K562 (cell line): ENCODE measurements at regions not wholly inside any gene's neighbourhood (a gene's known extent, or its start where the extent isn't known, plus 50 kb on each side); places are given as distances from the start of the nearest gene placed in this dataset.

ENCODE experiments used
- ATAC-seq: fragments of 200-7000 bp; cut with Tn5 transposase; 3 replicates; pipeline ENCODE4 v1.9.1; 2020; ENCODE audit warnings: moderate library complexity
- BruUV-seq: library from RNA; stranded (reverse); fragments of 400-500 nt; replicated peaks from 2 replicates; lab custom pipeline; 2021; lab: Mats Ljungman, UMichigan
- CTCF ChIA-PET: fragments of 300-600 bp; formaldehyde crosslinking; extraction: SDS; loops from one replicate; lab custom pipeline; 2021; ENCODE audit warnings: low intra/inter-chr PET ratio; lab: Yijun Ruan, JAX
- POLR2A ChIA-PET: fragments of 300-600, 350-650 bp; sonication (Branson Sonifier 250); formaldehyde crosslinking; extraction: SDS; loops from one replicate; lab custom pipeline; 2021; ENCODE audit warnings: antibody characterized with exemption, inconsistent platforms; lab: Yijun Ruan, JAX
- DNase-seq, 4 experiments: peaks; one replicate each; pipeline versions ENCODE4 v3.0.0 to v3.0.0-alpha.2; 2011 to 2018; ENCODE audit warnings: low spot score in 3 of 4, mixed read lengths in 3 of 4; ENCODE audit errors: extremely low read depth in 1 of 4
- FAIRE-seq: peaks from 2 replicates; lab custom pipeline; 2011; peaks lifted over from hg19 to GRCh38; lab: Jason Lieb, UNC
- H2AFZ ChIP-seq: 2 replicates; pipeline ENCODE4 v1.6.0; 2011; ENCODE audit warnings: low read depth, low read length, control low read depth, inconsistent platforms
- H3K27ac ChIP-seq: fragments of 200-600 bp; 3 replicates; pipeline ENCODE4 v1.8.0; 2011; ENCODE audit warnings: low read depth, mild to moderate bottlenecking, control low read depth, inconsistent platforms, low read length, moderate library complexity, mixed read lengths; ENCODE audit errors: extremely low read depth
- H3K27me3 ChIP-seq, 2 experiments: fragments of 300-600 bp in 1 of 2; 2 replicates in 1 of 2; 3 replicates in 1 of 2; pipeline versions ENCODE4 v1.6.0 to v1.8.0; 2011; ENCODE audit warnings: inconsistent platforms in 2 of 2, low read length in 2 of 2, mild to moderate bottlenecking in 1 of 2, mixed read lengths in 1 of 2, moderate library complexity in 1 of 2; ENCODE audit not compliant: control insufficient read depth in 2 of 2, insufficient read depth in 2 of 2
- H3K36me3 ChIP-seq: fragments of 300-600 bp; 3 replicates; pipeline ENCODE4 v1.8.0; 2011; ENCODE audit warnings: mild to moderate bottlenecking, low read length, inconsistent platforms; ENCODE audit not compliant: control insufficient read depth, insufficient read depth
- H3K4me1 ChIP-seq, 2 experiments: fragments of 200-600 bp in 1 of 2; replicated peaks in 1 of 2; 2 replicates in 1 of 2; 3 replicates in 1 of 2; pipeline versions ENCODE4 v1.5.1 to v1.8.0; 2011; ENCODE audit warnings: inconsistent platforms in 2 of 2, low read length in 2 of 2, mild to moderate bottlenecking in 1 of 2, mixed read lengths in 1 of 2, moderate library complexity in 1 of 2; ENCODE audit not compliant: control insufficient read depth in 2 of 2, insufficient read depth in 2 of 2
- H3K4me2 ChIP-seq: 2 replicates; pipeline ENCODE4 v1.6.1; 2011; ENCODE audit warnings: low read length, control low read depth, inconsistent platforms, mixed read lengths; ENCODE audit not compliant: insufficient read depth
- H3K4me3 ChIP-seq: fragments of 200-600 bp; sonication (generic), shearing (Covaris generic); 2 replicates; pipeline ENCODE4 v1.5.1; 2016; ENCODE audit warnings: control low read depth, inconsistent platforms
- H3K79me2 ChIP-seq: fragments of 200-600 bp; 3 replicates; pipeline ENCODE4 v1.8.0; 2011; ENCODE audit warnings: low read length, inconsistent platforms; ENCODE audit not compliant: control insufficient read depth, insufficient read depth
- H3K9ac ChIP-seq, 2 experiments: 2 replicates each; pipeline versions ENCODE4 v1.6.0 to v1.6.1; 2011; ENCODE audit warnings: low read depth in 2 of 2, low read length in 2 of 2, control low read depth in 1 of 2, inconsistent platforms in 1 of 2, mild to moderate bottlenecking in 1 of 2, mixed read lengths in 1 of 2; ENCODE audit not compliant: insufficient read depth in 1 of 2
- H3K9me1 ChIP-seq: one replicate; pipeline ENCODE4 v1.6.0; 2011; ENCODE audit warnings: inconsistent platforms, mild to moderate bottlenecking, low read length, moderate library complexity; ENCODE audit not compliant: control insufficient read depth, insufficient read depth
- H3K9me3 ChIP-seq: replicated peaks from 2 replicates; pipeline ENCODE4 v1.5.1; 2011; ENCODE audit warnings: low read depth, low read length, inconsistent platforms; ENCODE audit not compliant: control insufficient read depth, insufficient read depth
- H4K20me1 ChIP-seq: replicated peaks from 2 replicates; pipeline ENCODE4 v1.6.1; 2011; ENCODE audit warnings: low read length, inconsistent platforms, mixed read lengths; ENCODE audit not compliant: control insufficient read depth, insufficient read depth
- CBFB ChIP-seq: sonication (generic); formaldehyde crosslinking; IDR thresholded peaks from 2 replicates; pipeline ENCODE4 v1.4.0; 2020; ENCODE audit warnings: mild to moderate bottlenecking, missing genetic modification reagents
- CEBPG ChIP-seq, 3 experiments: fragments of 200-800 bp in 1 of 3; sonication (Bioruptor generic) in 1 of 3; sonication (generic) in 1 of 3; formaldehyde crosslinking in 1 of 3; IDR thresholded peaks in 2 of 3; conservative IDR thresholded peaks in 1 of 3; 2 replicates each; pipeline versions ENCODE4 v1.6.1 to v1.8.0; 2016 to 2022; ENCODE audit warnings: missing compliant biosample characterization in 2 of 3, missing genetic modification characterization in 2 of 3, mild to moderate bottlenecking in 1 of 3, missing genetic modification reagents in 1 of 3
- FOXM1 ChIP-seq, 2 experiments: fragments of 450-650 bp in 1 of 2; sonication (generic) in 1 of 2; formaldehyde crosslinking in 1 of 2; IDR thresholded peaks; 2 replicates each; pipeline versions ENCODE4 v1.6.1 to v1.9.0; 2017 to 2022; ENCODE audit warnings: low read depth in 2 of 2, mild to moderate bottlenecking in 2 of 2, missing genetic modification reagents in 1 of 2, moderate library complexity in 1 of 2
- JUNB ChIP-seq: fragments of 450-650 bp; formaldehyde crosslinking; conservative IDR thresholded peaks from 2 replicates; pipeline ENCODE4 v1.4.0; 2020; ENCODE audit warnings: mild to moderate bottlenecking
- NEUROD1 ChIP-seq: fragments of 150-350 bp; IDR thresholded peaks from 2 replicates; pipeline ENCODE4 v1.6.1; 2014; ENCODE audit warnings: borderline replicate concordance, low read length, low read depth; ENCODE audit not compliant: partially characterized antibody
- PML ChIP-seq: IDR thresholded peaks from 2 replicates; pipeline ENCODE4 v1.6.1; 2012; ENCODE audit warnings: low read length, inconsistent platforms
- PRPF4 ChIP-seq: fragments of 200-400 bp; formaldehyde crosslinking; IDR thresholded peaks from one replicate; pipeline ENCODE4 v1.6.1; 2017; ENCODE audit warnings: low read length, low read depth, mild to moderate bottlenecking; ENCODE audit not compliant: insufficient read depth, poor library complexity, severe bottlenecking
- SAP30 ChIP-seq: fragments of 200-600 bp; sonication (generic); IDR thresholded peaks from 2 replicates; pipeline ENCODE4 v1.6.1; 2012; ENCODE audit warnings: borderline replicate concordance, low read depth, mild to moderate bottlenecking, moderate library complexity, low read length, control low read depth, inconsistent platforms; ENCODE audit not compliant: insufficient read depth, poor library complexity, severe bottlenecking
- SP1 ChIP-seq: sonication (generic); formaldehyde crosslinking; IDR thresholded peaks from 2 replicates; pipeline ENCODE4 v1.8.1; 2022; ENCODE audit warnings: mild to moderate bottlenecking, missing genetic modification reagents
- TAF9B ChIP-seq: fragments of 450-650 bp; IDR thresholded peaks from 2 replicates; pipeline ENCODE4 v1.6.1; 2018; ENCODE audit warnings: mild to moderate bottlenecking; ENCODE audit not compliant: partially characterized antibody
- ZC3H11A ChIP-seq: IDR thresholded peaks from 2 replicates; pipeline ENCODE4 v1.6.1; 2012; ENCODE audit warnings: low read depth, low read length, improper control_type of control experiment
- ZNF140 ChIP-seq: fragments of 250-450 bp; sonication (Bioruptor Pico); IDR thresholded peaks from 2 replicates; pipeline ENCODE4 v1.8.0; 2021; ENCODE audit warnings: moderate library complexity, mild to moderate bottlenecking, inconsistent platforms
- ZNF551 ChIP-seq: fragments of 250-450 bp; sonication (Bioruptor Pico); IDR thresholded peaks from 2 replicates; pipeline ENCODE4 v1.5.0; 2021; ENCODE audit warnings: mild to moderate bottlenecking, moderate library complexity
- ZNF668 ChIP-seq: fragments of 250-450 bp; sonication (Bioruptor Pico); IDR thresholded peaks from 2 replicates; pipeline ENCODE4 v1.8.0; 2022; ENCODE audit warnings: mild to moderate bottlenecking, inconsistent platforms
- WGBS: fragments of 100-300 bp; shearing (Covaris generic); methylation state at CpG from one replicate; pipeline ENCODE4 v1.1.6; 2016; ENCODE audit warnings: low coverage, mixed read lengths; ENCODE audit not compliant: insufficient coverage; ENCODE audit errors: missing lambda C conversion rate; 5-methylcytosine and 5-hydroxymethylcytosine counted together
- in situ Hi-C: fragments of 300-500 bp; cut with MboI; formaldehyde crosslinking; loops from 4 replicates; pipeline ENCODE4 v1.15.0; 2018; ENCODE audit warnings: inconsistent platforms, mixed read lengths
- intact Hi-C: fragments of 100-400 bp; cut with micrococcal nuclease; formaldehyde crosslinking; loops from 2 replicates; pipeline ENCODE4 v1.14.2; 2022
- TF ChIP-seq, protein P1 (sequence below): fragments of 450-650 bp; IDR thresholded peaks from 2 replicates; pipeline ENCODE4 v1.7.1; 2018; ENCODE audit warnings: mild to moderate bottlenecking, low read depth; ENCODE audit not compliant: partially characterized antibody
- TF ChIP-seq, protein P2 (sequence below): IDR thresholded peaks from 2 replicates; pipeline ENCODE4 v1.6.1; 2016; ENCODE audit warnings: missing genetic modification characterization, missing compliant biosample characterization

DNA sequence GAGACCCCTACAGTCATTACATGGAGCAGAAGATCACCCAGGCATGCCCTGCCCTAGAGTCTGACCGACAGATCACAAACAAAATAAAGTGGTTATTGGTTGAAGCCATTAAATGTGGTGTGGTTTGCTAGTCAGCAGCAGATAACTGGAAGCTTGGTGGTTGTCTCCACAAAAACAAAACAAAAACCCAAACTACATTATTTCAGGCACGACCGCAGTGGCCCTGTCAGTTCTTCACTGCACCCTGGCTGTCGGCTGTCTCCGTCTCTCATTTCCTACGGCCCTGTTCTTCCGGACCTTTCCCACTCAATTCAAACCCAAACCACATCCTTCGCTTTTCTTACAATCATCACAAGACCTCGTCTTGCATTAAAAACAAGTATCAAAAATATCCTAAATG lies 521.3 kb upstream of the ZFP42 start (continued):
- TF ChIP-seq FOXM1 (IDR thresholded peaks at IDR 0.05; ENCODE audit: low read depth) (no peak), FOXM1 (CRISPR knock-in tag; IDR thresholded peaks at IDR 0.05; ENCODE audit: low read depth) (no peak), ZNF551 (CRISPR knock-in tag) (no peak), PRPF4 (no peak), NEUROD1 (no peak), CEBPG (CRISPR knock-in tag; IDR thresholded peaks at IDR 0.05) (no peak), CEBPG (tag; conservative IDR thresholded peaks at IDR 0.05 in 1 of 2, IDR thresholded peaks at IDR 0.05 in 1 of 2) (no peak), ZNF140 (CRISPR knock-in tag) (no peak), CBFB (CRISPR knock-in tag) (no peak), ZNF668 (CRISPR knock-in tag) (no peak), JUNB (CRISPR knock-in tag) (no peak)

DNA sequence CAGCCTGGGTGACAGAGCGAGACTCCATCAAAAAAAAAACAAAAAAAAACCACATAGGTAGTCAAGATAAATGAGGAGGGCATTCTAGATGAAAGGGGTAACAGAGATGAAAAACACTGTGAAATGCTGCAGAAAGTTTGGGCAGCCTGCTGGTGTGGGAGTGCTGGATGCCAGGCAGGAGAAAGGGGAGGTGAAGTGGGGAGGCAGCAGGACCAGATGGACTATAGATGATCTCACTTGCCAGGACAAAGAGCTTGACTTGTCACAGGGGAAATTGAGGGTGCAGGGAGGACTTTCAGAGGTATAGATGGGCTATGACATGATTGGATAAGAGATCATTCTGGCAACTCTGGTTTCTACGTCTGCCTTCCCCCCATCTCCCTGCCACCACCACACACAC lies 519.7 kb upstream of the ZFP42 start:
- Histone ChIP-seq H3K79me2 (no peaks in the 10 kb centered on the region), H3K9me3 (no peaks in the 10 kb centered on the region), H3K27me3 (no peaks in the 10 kb centered on the region), H4K20me1 (no peaks in the 10 kb centered on the region), H3K4me3 (no peak overlapping the region), H3K4me1 (no peaks in the 10 kb centered on the region), H3K9ac (no peak overlapping the region), H3K27ac (no peak overlapping the region), H3K4me2 (no peak overlapping the region), H3K36me3 (no peaks in the 10 kb centered on the region), H3K9me1 (no peaks in the 10 kb centered on the region), H2AFZ (no peak overlapping the region)
- ChIA-PET POLR2A (no interaction called here), CTCF (no interaction called here)
- FAIRE-seq = no peak
- no TSS peak for BruUV-seq
- in situ Hi-C loops (no loop called here), intact Hi-C loops (no loop called here)
- WGBS = 6% methylated on average over 2 of the region's 2 CpGs
- no peak for ATAC-seq
- DNase-seq = no peak
- TF ChIP-seq, protein P1, sequence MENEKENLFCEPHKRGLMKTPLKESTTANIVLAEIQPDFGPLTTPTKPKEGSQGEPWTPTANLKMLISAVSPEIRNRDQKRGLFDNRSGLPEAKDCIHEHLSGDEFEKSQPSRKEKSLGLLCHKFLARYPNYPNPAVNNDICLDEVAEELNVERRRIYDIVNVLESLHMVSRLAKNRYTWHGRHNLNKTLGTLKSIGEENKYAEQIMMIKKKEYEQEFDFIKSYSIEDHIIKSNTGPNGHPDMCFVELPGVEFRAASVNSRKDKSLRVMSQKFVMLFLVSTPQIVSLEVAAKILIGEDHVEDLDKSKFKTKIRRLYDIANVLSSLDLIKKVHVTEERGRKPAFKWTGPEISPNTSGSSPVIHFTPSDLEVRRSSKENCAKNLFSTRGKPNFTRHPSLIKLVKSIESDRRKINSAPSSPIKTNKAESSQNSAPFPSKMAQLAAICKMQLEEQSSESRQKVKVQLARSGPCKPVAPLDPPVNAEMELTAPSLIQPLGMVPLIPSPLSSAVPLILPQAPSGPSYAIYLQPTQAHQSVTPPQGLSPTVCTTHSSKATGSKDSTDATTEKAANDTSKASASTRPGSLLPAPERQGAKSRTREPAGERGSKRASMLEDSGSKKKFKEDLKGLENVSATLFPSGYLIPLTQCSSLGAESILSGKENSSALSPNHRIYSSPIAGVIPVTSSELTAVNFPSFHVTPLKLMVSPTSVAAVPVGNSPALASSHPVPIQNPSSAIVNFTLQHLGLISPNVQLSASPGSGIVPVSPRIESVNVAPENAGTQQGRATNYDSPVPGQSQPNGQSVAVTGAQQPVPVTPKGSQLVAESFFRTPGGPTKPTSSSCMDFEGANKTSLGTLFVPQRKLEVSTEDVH = no peak
- TF ChIP-seq FOXM1 (IDR thresholded peaks at IDR 0.05; ENCODE audit: low read depth) = no peak
- TF ChIP-seq FOXM1 (CRISPR knock-in tag; IDR thresholded peaks at IDR 0.05; ENCODE audit: low read depth) = no peak
- TF ChIP-seq, protein P2, sequence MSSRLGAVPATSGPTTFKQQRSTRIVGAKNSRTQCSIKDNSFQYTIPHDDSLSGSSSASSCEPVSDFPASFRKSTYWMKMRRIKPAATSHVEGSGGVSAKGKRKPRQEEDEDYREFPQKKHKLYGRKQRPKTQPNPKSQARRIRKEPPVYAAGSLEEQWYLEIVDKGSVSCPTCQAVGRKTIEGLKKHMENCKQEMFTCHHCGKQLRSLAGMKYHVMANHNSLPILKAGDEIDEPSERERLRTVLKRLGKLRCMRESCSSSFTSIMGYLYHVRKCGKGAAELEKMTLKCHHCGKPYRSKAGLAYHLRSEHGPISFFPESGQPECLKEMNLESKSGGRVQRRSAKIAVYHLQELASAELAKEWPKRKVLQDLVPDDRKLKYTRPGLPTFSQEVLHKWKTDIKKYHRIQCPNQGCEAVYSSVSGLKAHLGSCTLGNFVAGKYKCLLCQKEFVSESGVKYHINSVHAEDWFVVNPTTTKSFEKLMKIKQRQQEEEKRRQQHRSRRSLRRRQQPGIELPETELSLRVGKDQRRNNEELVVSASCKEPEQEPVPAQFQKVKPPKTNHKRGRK (tag) = no peak
- TF ChIP-seq PML = no peak
- TF ChIP-seq ZC3H11A = no peak
- no peak for TF ChIP-seq TAF9B
- TF ChIP-seq SP1 (CRISPR knock-in tag) = no peak
- TF ChIP-seq SAP30 = no peak
